CD4-positive, CD25-positive, alpha-beta regulatory T cell (primary cell): ENCODE measurements at regions not wholly inside any gene's neighbourhood (a gene's known extent, or its start where the extent isn't known, plus 50 kb on each side); places are given as distances from the start of the nearest gene placed in this dataset.
"Not testable (repeated sequence)": the region's sequence is repeated elsewhere in the genome, so short reads cannot be mapped to it uniquely, and the experiment has no call there.

Experiments used
- ATAC-seq, 2 donors: fragments of 150-1000 bp; cut with Tn5 transposase; one replicate each; pipeline ENCODE4 v1.10.0; 2021; ENCODE audit warnings: low read depth in 2 of 2, moderate number of reproducible peaks in 2 of 2, moderate library complexity in 1 of 2
- DNase-seq, 3 donors: peaks; one replicate each; pipeline versions ENCODE4 v3.0.0 to v3.0.0-alpha.2; 2012 to 2022; ENCODE audit warnings: mixed read lengths in 1 of 3
- H3K27ac ChIP-seq: one replicate; pipeline ENCODE4 v1.7.0; 2013; ENCODE audit warnings: mild to moderate bottlenecking, low read length; ENCODE audit not compliant: insufficient read depth, poor library complexity, severe bottlenecking
- H3K27me3 ChIP-seq: one replicate; pipeline ENCODE4 v1.7.0; 2013; ENCODE audit warnings: low read length; ENCODE audit not compliant: control insufficient read depth, insufficient read depth
- H3K36me3 ChIP-seq: one replicate; pipeline ENCODE4 v1.7.0; 2013; ENCODE audit warnings: mild to moderate bottlenecking, low read length, moderate library complexity; ENCODE audit not compliant: control insufficient read depth, insufficient read depth
- H3K4me1 ChIP-seq: 2 replicates; pipeline ENCODE4 v1.7.0; 2013; ENCODE audit warnings: mild to moderate bottlenecking, low read length; ENCODE audit not compliant: insufficient read depth, control insufficient read depth, poor library complexity, severe bottlenecking
- H3K4me3 ChIP-seq: one replicate; pipeline ENCODE4 v1.7.0; 2013; ENCODE audit warnings: low read depth, mild to moderate bottlenecking, low read length, moderate library complexity
- H3K9me3 ChIP-seq, 2 experiments: 1 replicate in 1 of 2; 2 replicates in 1 of 2; pipeline ENCODE4 v1.7.0; 2013; ENCODE audit warnings: low read length in 2 of 2, mild to moderate bottlenecking in 1 of 2, moderate library complexity in 1 of 2; ENCODE audit not compliant: control insufficient read depth in 2 of 2
- H3K27ac Mint-ChIP-seq, 3 donors: one replicate each; pipeline ENCODE4 v1.8.0; 2020 to 2022; ENCODE audit warnings: mild to moderate bottlenecking in 3 of 3, mixed read lengths in 3 of 3, moderate library complexity in 2 of 3
- H3K27me3 Mint-ChIP-seq: one replicate; pipeline ENCODE4 v1.8.0; 2022; ENCODE audit warnings: mild to moderate bottlenecking, mixed read lengths
- H3K36me3 Mint-ChIP-seq: one replicate; pipeline ENCODE4 v1.8.0; 2020; ENCODE audit warnings: mixed read lengths
- H3K4me1 Mint-ChIP-seq, 4 donors: one replicate each; pipeline ENCODE4 v1.8.0; 2020 to 2022; ENCODE audit warnings: mixed read lengths in 4 of 4, mild to moderate bottlenecking in 1 of 4
- H3K4me3 Mint-ChIP-seq, 4 donors: one replicate each; pipeline ENCODE4 v1.8.0; 2020 to 2022; ENCODE audit warnings: mild to moderate bottlenecking in 4 of 4, mixed read lengths in 4 of 4, moderate library complexity in 3 of 4
- H3K9me3 Mint-ChIP-seq, 7 donors: one replicate each; pipeline ENCODE4 v1.8.0; 2020 to 2022; ENCODE audit warnings: mixed read lengths in 7 of 7, mild to moderate bottlenecking in 3 of 7, moderate library complexity in 2 of 7

- DNase-seq (no peak), ATAC-seq (no peak)
- Histone ChIP-seq H3K4me3 (no peak overlapping the region), H3K9me3 (no peaks in the 10 kb centered on the region), H3K36me3 (no peaks in the 10 kb centered on the region), H3K4me1 (no peaks in the 10 kb centered on the region), H3K27ac (no peak overlapping the region), H3K27me3 (no peaks in the 10 kb centered on the region)
- H3K27ac Mint-ChIP-seq: no peak overlapping the region
- no peaks in the 10 kb centered on the region for H3K27me3 Mint-ChIP-seq
- no peaks in the 10 kb centered on the region for H3K36me3 Mint-ChIP-seq
- H3K4me3 Mint-ChIP-seq: no peak overlapping the region
- no peaks in the 10 kb centered on the region for H3K4me1 Mint-ChIP-seq
- peaks cover 0 to 10% (median 1%) of the 10 kb centered on the region in 7 donors for H3K9me3 Mint-ChIP-seq
Observed at GRCh38 chr1:189212606-189213005, 1265.1 kb downstream of the BRINP3 start.

GRCh38 chr1:189216886-189217285, 1260.8 kb downstream of the BRINP3 start:
- Histone ChIP-seq H3K4me3 (no peak overlapping the region), H3K27me3 (no peaks in the 10 kb centered on the region), H3K9me3 (no peaks in the 10 kb centered on the region), H3K4me1 (no peaks in the 10 kb centered on the region), H3K36me3 (no peaks in the 10 kb centered on the region), H3K27ac (no peak overlapping the region)
- H3K4me1 Mint-ChIP-seq: no peaks in the 10 kb centered on the region
- H3K36me3 Mint-ChIP-seq: no peaks in the 10 kb centered on the region
- H3K27me3 Mint-ChIP-seq: no peaks in the 10 kb centered on the region
- H3K4me3 Mint-ChIP-seq: no peak overlapping the region
- H3K9me3 Mint-ChIP-seq: peaks cover 0 to 7% (median 2%) of the 10 kb centered on the region in 7 donors
- ATAC-seq (no peak), DNase-seq (no peak)
- H3K27ac Mint-ChIP-seq: no peak overlapping the region

GRCh38 chr1:189217646-189218045, 1260.0 kb downstream of the BRINP3 start:
- Histone ChIP-seq H3K4me1 (no peaks in the 10 kb centered on the region), H3K4me3 (no peak overlapping the region), H3K36me3 (no peaks in the 10 kb centered on the region), H3K27me3 (no peaks in the 10 kb centered on the region), H3K9me3 (no peaks in the 10 kb centered on the region), H3K27ac (no peak overlapping the region)
- H3K27me3 Mint-ChIP-seq: no peaks in the 10 kb centered on the region
- H3K4me3 Mint-ChIP-seq: no peak overlapping the region
- no peaks in the 10 kb centered on the region for H3K4me1 Mint-ChIP-seq
- peaks cover 0 to 7% (median 3%) of the 10 kb centered on the region in 7 donors for H3K9me3 Mint-ChIP-seq
- ATAC-seq (no peak), DNase-seq (no peak)
- no peaks in the 10 kb centered on the region for H3K36me3 Mint-ChIP-seq
- no peak overlapping the region for H3K27ac Mint-ChIP-seq

- H3K27ac ChIP-seq: no peak overlapping the region
- H3K9me3 Mint-ChIP-seq: peaks cover 2 to 12% (median 7%) of the 10 kb centered on the region in 7 donors
- H3K27ac Mint-ChIP-seq: no peak overlapping the region
- no peak for DNase-seq
- H3K27me3 ChIP-seq: no peaks in the 10 kb centered on the region
- H3K4me1 Mint-ChIP-seq: no peaks in the 10 kb centered on the region
- no peaks in the 10 kb centered on the region for H3K36me3 ChIP-seq
- H3K27me3 Mint-ChIP-seq: no peaks in the 10 kb centered on the region
- H3K4me3 ChIP-seq: no peak overlapping the region
- H3K4me1 ChIP-seq: no peaks in the 10 kb centered on the region
- H3K4me3 Mint-ChIP-seq: no peak overlapping the region
- no peak for ATAC-seq
- no peaks in the 10 kb centered on the region for H3K36me3 Mint-ChIP-seq
- H3K9me3 ChIP-seq: no peaks in the 10 kb centered on the region
Observed at GRCh38 chr1:189220750-189221149, 1256.9 kb downstream of the BRINP3 start.

GRCh38 chr1:189225794-189226145, 1251.9 kb downstream of the BRINP3 start:
- H3K9me3 ChIP-seq, H3K27ac Mint-ChIP-seq, H3K27ac ChIP-seq, H3K4me1 Mint-ChIP-seq, H3K4me3 ChIP-seq, ATAC-seq, DNase-seq, H3K27me3 ChIP-seq, H3K36me3 Mint-ChIP-seq, H3K27me3 Mint-ChIP-seq, H3K4me1 ChIP-seq, H3K36me3 ChIP-seq, H3K4me3 Mint-ChIP-seq: not testable (repeated sequence)
- peaks cover 5 to 12% (median 7%) of the 10 kb centered on the region in 7 donors for H3K9me3 Mint-ChIP-seq

GRCh38 chr1:189226779-189227178, 1250.9 kb downstream of the BRINP3 start:
- Histone ChIP-seq H3K27ac (no peak overlapping the region), H3K36me3 (no peaks in the 10 kb centered on the region), H3K4me3 (no peak overlapping the region), H3K27me3 (no peaks in the 10 kb centered on the region), H3K9me3 (no peaks in the 10 kb centered on the region), H3K4me1 (no peaks in the 10 kb centered on the region)
- Mint-ChIP-seq H3K27me3 (no peaks in the 10 kb centered on the region), H3K36me3 (no peaks in the 10 kb centered on the region), H3K27ac (peak overlapping the region in 1 of 3 donors; percentile 73), H3K4me3 (no peak overlapping the region), H3K4me1 (no peaks in the 10 kb centered on the region), H3K9me3 (peaks cover 5 to 14% (median 7%) of the 10 kb centered on the region in 7 donors)
- DNase-seq (no peak), ATAC-seq (no peak)

GRCh38 chr1:189237008-189237407, 1240.7 kb downstream of the BRINP3 start:
- H3K36me3 Mint-ChIP-seq: no peaks in the 10 kb centered on the region

GRCh38 chr1:189253601-189254350, 1223.9 kb downstream of the BRINP3 start:
- no peak for ATAC-seq
- H3K4me3 ChIP-seq: no peak overlapping the region
- no peak for DNase-seq
- Mint-ChIP-seq H3K27ac (no peak overlapping the region), H3K27me3 (no peaks in the 10 kb centered on the region), H3K36me3 (no peaks in the 10 kb centered on the region), H3K4me3 (no peak overlapping the region), H3K9me3 (peaks cover 0 to 17% (median 8%) of the 10 kb centered on the region in 7 donors), H3K4me1 (no peaks in the 10 kb centered on the region)
- no peaks in the 10 kb centered on the region for H3K9me3 ChIP-seq
- H3K27ac ChIP-seq: no peak overlapping the region
- H3K4me1 ChIP-seq: no peaks in the 10 kb centered on the region
- no peaks in the 10 kb centered on the region for H3K27me3 ChIP-seq
- no peaks in the 10 kb centered on the region for H3K36me3 ChIP-seq

More at GRCh38 chr1:189237008-189237407, 1240.7 kb downstream of the BRINP3 start:
- DNase-seq: no peak
- Histone ChIP-seq H3K36me3 (no peaks in the 10 kb centered on the region), H3K9me3 (peaks cover 2 to 4% of the 10 kb centered on the region in 2 experiments), H3K27me3 (no peaks in the 10 kb centered on the region), H3K4me1 (no peaks in the 10 kb centered on the region), H3K27ac (no peak overlapping the region), H3K4me3 (no peak overlapping the region)
- H3K27me3 Mint-ChIP-seq: no peaks in the 10 kb centered on the region
- H3K27ac Mint-ChIP-seq: no peak overlapping the region
- peaks cover 4 to 27% (median 5%) of the 10 kb centered on the region in 7 donors for H3K9me3 Mint-ChIP-seq
- ATAC-seq: no peak
- H3K4me1 Mint-ChIP-seq: no peaks in the 10 kb centered on the region
- no peak overlapping the region for H3K4me3 Mint-ChIP-seq
